HG03521 (cell line): ENCODE measurements at regions not wholly inside any gene's neighbourhood (a gene's known extent, or its start where the extent isn't known, plus 50 kb on each side); places are given as distances from the start of the nearest gene placed in this dataset.

ENCODE experiments used
- ATAC-seq: cut with Tn5 transposase; IDR thresholded peaks from one replicate; pipeline ENCODE4 v1.9.1; 2021; ENCODE audit warnings: mild to moderate bottlenecking, moderate library complexity; ENCODE audit not compliant: unreplicated experiment

DNA sequence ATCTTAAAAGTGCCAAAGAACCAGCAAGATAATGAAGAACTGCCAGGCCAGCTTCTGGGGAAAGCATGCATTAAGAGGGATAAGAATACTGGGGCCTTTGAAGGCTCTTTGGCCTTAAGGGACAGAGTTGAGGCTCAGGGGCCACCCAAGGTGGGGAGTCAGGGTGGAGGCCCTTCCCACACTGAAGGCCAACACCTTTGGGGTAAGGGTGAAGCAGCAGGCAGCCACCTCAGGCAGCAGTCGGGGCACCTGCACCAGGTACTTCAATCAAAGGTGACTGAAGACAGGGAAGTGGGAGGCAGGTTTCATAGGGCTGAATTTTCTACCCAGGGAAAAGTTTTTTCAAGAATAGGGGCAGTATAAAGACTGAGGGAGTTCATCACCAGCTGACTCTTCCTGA is 87.7 kb upstream of the KLF13 start:
- ATAC-seq: no peak

DNA sequence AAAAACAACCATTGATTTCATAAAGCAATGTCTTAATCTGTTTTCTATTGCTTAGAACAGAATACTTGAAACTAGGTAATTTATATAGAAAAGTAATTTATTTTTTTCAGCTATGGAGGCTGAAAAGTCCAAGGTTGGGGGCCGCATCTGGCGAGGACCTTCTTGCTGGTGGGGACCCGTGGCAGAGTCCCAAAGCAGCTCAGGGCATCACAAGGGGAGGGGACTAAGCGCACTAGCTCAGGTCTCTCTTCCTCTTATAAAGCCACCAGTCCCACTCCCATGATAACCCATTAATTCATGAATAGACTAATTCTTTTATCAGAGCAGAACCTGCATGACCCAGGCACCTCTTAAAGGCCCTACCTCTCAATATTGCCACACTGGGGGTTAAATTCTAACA is 87.2 kb upstream of the KLF13 start:
- ATAC-seq: no peak

DNA sequence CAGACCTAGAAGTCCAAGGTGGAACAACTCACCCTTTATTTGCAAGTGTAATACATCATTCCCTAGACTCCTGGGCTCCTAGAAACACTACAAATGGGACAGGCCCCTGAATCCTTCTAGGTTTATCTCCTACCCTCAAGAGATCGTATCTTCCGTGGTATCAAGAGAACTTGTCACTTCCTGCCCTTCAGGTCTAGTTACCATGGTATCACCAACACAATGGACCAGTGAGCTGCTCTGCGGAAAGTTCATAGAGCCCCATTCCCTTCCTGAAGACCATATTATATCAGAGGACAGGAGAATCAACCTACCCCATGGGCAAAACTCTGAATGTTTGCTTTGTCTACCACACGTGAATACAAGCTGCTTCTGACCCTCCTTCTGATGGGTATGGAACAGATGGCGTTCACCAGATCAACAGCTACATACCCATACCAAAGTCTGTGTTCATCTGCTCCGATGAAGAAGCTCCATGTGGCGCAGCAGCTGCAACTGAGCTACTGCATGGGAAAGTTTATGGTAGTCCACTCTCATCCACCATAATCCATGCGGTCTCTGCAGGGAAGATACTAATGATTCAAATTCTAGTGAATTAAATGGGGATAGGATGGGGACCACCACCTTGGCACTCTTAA is 84.6 kb upstream of the KLF13 start:
- no peak for ATAC-seq

DNA sequence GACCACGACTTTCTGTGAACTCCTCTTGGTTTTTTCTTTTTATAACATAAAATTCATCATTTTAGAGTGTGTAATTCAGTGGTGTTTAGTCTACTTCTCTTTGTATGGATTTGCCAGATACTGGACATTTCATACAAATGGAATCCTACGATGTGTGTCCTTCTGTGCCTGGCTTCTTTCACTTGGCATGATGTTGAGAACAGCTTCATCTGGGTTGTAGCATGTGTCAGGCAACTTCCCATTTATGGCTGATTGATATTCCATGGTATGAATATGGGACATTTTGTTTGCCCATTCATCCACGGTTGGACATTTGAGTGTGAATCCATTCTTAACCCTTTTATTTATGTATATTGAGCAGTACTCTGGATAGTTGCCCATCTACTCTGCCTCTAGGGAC is 82.7 kb upstream of the KLF13 start:
- ATAC-seq: no peak

DNA sequence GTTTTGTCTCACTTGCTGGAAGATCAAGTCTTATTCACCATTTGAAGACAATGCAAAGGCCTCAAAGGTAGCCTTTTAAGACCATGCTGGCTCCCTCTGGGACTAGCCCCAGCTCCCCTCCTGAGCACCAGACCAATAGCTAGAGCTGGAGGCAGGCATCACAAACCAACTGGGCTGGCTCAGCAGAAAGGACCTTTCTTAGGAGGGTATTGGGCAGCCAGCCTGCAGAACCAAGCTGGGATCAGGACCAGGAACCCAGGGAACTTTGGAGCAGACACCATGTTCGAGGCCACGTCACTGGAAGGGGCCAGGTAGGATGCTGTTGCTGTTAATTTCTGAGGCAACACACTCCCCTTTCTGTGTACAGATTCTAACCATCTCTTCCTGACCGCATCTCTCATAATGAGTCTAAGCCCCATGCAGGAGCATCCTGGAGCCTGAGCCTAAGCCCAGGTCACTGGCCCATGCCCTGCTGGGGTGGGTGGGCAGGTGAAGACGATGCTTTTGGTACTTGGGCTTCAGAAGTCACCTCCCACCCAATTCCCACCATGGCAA is 81.4 kb upstream of the KLF13 start:
- no peak for ATAC-seq

DNA sequence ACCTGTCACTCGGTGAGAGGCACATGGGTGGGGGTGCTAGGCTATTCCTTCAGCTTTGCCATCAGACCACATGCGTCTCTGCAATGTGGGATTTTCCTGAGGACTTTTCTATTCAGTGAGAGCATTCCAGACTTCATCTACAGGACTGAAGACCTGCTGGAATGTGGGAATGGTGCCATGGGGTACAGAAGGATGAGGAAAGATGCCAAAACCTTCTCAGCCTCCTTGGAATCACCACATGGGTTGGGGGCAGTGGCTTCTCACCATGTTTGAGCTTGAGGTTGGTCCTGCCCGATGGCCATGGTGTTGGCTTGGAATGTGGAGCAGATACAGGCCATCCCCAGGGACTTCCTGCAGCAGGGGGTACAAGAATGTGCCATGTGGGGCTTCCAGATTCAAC is 80.9 kb upstream of the KLF13 start:
- no peak for ATAC-seq

DNA sequence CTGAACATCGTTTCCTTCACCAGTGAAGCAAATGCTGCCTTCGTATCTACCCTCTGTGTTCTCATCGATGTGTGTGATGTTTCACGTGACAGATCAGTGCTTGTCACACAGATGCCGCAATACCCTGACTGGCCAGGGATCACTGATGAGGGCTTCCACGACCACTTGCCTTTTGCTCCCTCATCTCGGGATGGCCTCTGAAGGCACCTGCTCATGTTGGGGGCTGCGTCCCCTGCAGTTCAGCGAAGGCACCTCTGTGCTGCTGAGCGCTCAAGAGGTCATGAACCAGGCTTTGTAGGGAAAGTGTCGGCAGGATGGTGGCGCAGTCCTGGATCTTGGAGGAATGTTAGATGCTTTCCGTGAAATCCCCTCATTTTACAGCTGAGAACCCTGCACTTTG is 79.2 kb upstream of the KLF13 start:
- ATAC-seq: no peak

DNA sequence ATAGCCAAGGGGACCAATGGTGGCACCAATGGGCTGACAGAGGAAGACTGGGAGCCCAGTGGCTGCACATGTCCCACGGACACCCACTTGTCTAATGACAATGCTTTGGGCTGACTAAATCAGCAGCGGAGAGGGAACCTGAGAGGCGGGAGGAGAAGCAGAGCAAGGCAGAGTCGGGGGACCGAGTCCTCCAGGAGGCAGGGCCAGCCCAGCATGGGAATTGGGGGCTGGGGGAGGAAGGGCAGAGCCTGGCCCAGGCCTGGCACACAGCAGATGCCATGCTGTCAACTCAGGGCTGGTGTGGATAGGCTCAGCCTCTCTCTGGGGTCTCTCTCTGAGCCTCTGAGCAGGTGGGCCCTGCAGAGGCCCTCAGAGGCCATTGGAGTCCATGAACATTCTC is 78.4 kb upstream of the KLF13 start:
- ATAC-seq: no peak

DNA sequence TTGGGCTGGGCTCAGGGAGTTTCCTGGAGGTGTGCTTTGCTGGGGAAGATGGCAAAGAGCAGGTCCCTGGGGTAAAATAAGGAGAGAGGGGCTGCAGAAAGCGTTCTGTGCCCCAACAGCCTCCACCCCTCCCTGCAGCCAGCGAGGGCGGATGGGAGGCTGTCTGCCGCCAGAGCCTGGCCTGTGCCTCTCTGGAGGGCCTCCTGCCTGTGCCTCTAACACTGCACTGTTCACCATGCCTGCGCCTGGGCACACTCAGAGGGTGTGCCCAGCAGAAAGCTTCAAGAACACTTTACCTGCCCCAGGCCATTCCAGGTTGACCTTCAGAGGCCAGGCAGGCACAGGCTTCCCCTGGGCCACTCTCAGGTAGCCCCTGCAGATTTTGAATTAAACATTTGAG is 77.7 kb upstream of the KLF13 start:
- no peak for ATAC-seq

DNA sequence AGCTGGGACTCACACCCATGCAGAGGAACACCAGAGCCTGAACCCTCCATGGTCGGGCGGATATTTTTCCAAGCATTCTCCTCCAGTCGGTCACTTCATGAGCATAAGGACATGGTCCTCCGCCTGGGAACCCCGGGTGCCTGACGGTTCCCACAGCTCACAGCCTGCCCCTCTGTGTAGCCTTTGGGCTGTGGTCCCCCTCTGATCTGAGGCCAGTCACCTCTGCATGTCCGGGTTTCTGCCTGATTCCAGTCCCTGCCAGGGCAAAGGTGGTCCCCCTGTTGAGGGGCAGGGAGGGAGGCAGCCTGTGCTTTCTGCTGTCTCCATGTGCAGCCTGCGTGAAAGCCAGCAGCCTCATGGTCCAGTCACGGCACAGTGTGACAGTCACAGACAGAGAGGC is 76.6 kb upstream of the KLF13 start:
- ATAC-seq: no peak

DNA sequence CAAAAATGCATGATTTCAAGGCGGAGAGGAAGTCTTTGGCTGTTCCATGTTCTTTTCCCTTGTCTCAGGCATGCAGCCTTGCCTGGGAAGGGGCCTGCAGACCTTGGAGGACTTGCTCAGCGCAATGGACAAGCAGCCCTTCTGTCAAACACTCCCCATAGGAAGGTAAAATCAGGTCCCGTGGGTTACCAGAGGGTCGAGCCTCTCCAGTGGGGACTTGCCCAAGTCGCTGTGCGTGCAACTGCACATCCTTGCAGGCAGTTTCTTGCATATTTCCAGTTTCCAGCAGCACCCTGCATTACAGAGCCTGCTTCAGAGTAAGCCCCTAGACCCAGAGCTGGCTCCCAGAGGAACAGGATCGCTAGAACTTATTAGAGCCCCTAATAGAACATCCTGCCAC is 75.5 kb upstream of the KLF13 start:
- ATAC-seq: no peak

DNA sequence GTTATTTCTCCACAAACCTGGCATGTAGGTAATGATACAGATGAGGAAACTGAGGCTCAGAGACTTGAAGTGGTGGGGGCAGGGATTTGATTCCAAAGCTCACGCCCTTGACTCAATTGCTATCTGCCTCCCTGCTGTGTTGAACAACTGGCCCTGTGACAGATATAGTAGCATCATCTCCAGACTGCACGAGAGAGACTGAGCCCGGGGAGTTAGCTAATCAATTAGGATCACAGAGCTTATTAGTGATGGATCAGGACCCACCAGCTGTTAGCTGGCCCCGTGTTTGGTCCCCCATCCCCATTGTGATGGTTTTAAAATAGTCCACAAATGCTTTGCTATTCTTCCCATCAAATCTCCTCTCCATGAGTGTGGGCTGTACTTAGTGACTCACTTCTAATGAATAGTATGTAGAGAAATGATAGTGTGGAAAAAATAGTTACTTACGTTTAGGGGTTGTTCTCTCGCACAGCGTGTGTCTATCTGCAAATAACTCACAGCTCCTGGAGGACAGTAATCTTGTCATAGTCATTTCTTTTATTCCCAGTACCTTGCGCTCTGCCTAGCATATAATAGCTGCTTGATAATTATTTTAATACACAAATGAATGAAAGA is 74.4 kb upstream of the KLF13 start:
- ATAC-seq: no peak

DNA sequence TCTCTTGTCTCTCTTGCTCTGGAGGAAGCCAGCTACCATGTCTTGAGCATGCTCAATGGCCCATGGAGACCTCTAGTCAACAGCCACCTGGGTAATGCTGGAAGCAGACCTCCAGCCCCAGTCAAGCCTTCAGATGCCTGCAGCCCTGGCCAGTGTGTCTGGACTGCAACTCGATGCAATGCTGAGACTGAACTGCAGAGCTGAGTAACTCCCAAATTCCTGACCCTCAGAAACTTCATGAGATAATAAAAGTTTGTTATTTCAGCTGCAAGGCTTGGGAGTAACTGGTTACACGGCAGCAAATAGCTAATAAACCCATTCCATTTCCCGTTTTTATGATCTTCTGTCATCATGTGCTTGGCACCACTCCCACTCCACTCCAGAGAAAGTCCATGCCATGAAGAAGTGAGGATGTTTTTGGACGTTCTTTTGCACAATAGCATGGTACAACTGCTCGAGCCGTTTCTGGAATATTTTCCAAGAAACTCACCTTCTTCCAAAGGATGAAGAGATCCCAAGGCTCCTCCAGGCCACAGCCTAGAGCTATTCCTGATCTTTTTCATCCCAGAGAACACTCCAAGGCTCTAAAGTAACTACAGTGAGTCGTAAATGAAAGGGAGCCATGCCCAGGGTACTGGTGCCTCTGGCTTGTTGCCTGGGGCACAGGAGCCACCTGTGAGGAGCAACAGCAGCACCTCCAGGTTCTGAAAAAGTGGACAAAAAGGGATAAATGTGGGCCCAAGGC is 72.0 kb upstream of the KLF13 start:
- ATAC-seq: no peak

DNA sequence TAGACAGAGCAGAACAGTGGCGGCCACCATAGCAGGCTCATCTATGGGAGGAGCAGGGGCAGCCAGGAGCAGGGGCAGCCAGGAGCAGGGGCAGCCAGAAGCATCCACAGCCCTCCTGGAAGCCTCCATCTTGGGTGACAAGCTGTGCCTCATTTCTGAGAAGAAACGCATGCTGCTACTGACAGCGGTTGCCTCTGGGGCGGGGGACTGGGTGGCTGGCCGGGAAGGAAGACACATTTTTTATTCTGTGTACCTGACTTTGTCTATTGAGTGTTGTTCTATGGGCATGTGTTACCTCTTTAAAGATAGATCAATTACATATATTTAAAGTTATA is 71.5 kb upstream of the KLF13 start:
- ATAC-seq: no peak

DNA sequence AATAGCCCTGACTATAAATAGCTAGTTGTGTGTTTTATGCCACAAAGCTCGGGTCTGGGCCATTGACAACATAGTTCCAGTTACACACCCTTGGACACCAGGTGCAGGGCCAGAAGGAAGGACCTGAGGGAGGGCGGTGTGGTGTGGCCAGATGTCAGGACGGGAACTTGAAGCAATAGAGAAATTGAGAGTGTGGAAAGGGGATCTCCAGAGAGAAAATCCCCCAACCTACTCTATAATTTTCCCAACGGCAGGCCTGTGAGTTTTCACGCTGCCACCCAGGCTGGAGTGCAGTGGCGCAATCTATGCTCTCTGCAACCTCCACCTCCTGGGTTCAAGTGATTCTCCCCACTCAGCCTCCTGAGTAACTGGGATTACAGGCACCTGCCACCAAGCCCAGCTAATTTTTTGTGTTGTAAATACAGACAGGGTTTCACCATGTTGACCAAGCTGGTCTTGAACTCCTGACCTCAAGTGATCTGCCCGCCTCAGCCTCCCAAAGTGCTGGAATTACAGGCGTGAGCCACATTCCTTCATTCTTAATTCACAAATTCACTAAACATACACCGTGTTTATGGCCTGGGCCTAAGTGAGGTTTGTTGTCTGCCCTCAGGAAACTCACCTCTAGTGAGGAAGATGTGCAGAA is 70.8 kb upstream of the KLF13 start:
- ATAC-seq: no peak

DNA sequence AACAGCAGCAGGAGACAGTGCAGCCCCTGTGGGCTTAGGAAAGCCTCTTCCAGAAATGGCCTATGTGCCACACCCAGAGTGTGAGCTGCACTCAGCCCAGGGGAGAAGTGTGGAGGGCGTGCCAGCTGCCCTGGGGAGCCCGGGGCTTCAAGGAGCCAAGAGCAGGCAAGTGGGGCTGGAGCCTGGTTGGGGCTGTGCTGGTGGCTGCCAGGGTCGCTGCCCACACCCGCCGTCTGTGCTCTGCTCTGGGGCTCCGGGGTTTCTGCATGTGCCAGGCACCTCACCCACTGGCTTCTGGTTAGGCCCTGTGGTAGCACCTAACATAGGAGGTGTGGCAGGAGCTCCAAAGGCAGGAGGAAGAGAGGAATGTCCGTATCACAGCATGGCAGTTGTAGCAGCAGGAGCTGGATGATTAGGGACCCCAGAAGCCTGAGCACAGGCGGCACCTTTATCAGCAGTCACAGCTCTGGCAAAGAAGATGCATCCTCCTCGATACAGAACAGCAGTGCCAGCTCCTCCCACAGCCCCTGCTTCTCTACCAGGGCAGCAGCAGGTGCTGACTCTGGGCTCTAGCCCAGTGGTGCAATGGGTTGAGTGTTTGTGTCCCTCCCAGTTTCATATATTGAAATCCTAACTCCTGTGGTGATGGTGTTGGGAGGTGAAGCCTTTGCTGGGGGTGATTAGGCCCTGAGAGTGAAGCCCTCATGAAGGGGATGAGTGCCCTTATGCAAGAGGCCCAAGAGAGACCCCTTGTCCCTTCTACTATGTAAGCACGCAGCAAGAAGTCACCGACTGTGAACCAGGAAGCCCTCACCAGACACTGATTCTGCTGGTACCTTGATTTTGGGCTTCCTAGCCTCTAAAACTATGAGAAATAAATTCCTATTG is 70.0 kb upstream of the KLF13 start:
- ATAC-seq: no peak

DNA sequence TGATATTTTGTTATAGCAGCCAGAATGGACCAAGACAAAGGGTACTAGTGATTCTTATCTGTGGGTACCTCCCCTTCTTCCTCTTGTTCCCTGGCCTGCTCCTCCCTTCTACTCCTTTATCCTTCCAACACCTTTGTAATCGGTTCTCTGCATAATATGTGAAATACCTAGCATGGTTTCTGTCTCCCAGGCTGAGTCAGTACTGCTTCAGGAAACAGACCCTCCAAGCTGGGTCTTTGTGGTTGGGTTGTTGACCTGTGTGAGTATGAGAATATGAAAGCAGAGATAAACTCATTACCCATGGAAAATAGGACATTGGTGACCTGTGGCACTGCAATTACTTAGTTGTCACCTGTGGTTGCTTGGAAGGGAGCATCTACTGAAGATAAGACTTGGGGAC is 69.3 kb upstream of the KLF13 start:
- ATAC-seq: no peak

DNA sequence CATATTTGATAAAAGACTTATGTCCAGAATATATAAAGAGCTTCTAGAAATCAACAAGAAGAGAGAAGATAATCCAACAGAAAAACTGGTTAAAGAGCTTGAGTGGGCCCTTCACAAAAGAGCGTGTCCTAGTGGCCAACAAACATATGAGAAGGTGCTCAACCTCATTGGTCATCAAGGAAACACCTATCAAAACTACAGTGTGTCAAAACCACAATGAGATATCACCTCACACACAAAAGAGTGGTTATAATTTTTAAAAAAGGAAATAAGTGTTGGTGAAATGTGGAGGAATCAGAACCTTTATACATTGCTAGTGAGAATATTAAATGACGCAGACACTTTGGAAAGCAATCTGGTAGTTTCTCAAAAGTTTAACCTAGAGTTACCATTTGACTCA is 68.4 kb upstream of the KLF13 start:
- ATAC-seq: no peak

DNA sequence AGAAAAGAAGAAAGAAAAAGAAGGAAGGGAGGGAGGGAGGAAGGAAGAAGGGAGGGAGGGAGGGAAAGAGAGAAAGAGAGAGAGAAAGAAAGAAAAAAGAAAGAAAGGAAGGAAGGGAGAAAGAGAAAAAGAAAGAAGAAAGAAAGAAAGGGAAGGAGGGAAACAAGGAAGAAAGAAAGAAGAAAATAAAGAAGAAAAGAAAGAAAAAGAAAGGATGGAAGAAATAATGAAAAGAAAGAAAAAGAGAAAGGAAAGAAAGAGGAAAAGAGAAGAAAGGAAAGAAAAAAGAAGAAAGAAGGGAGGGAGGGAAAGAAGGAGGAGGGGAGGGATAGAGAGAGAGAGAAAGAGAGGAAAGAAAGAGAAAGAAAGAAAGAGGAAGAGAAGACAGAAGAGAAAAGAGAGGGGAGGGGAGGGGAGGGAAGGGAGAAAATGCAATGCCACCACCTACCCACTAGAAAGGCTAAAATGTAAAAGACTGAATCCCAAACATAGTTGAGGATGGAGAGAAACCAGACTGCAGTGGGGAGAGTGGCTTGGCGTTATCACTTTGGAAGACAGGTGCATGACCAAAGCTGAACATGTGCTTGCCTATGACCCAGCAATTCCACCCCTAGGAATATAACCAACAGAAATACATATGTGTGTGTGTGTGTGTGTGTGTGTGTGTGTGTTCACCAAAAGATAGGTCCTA is 66.9 kb upstream of the KLF13 start:
- ATAC-seq: no peak

DNA sequence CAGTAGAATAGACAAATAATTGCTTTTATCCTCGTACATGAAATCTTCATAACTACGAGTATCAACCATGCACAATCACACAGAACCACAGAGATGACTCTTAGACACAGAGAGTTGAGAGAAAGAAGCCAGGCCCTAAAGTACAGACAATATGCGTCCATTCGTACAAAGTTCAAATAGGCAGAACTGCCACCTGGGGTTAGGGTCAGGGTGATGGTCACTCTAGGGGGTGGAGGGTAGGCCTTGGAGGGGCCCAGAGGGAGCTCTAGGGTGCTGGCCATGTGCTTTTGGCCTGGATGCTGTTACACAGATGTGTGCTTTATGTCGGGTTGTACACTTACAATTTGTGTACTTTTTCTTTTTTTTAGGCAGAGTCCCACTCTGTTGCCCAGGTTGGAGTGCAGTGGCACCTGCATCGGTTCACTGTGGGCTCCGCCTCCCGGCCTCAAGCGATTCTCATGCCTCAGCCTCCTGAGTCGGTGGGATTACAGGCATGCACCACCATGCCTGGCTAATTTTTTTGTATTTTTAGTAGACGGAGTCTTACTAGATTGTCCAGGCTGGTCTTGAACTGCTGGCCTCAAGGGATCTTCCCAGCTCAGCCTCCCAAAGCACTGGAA is 65.9 kb upstream of the KLF13 start:
- no peak for ATAC-seq
